Fibroblast of pulmonary artery (primary cell): ENCODE measurements at regions not wholly inside any gene's neighbourhood (a gene's known extent, or its start where the extent isn't known, plus 50 kb on each side); places are given as distances from the start of the nearest gene placed in this dataset.

Experiments used
- DNase-seq: peaks from one replicate; pipeline ENCODE4 v3.0.0-alpha.2; 2010; ENCODE audit warnings: low read depth
- H3K4me3 ChIP-seq: replicated peaks from 2 replicates; pipeline ENCODE4 v1.5.1; 2011; ENCODE audit warnings: low read depth, mild to moderate bottlenecking, control low read depth, low read length, moderate library complexity
- CTCF ChIP-seq: IDR thresholded peaks from 2 replicates; pipeline ENCODE4 v1.5.1; 2011; ENCODE audit warnings: mild to moderate bottlenecking, control low read depth, low read length, inconsistent platforms; ENCODE audit errors: missing control alignments

GRCh38 chr11:71106671-71107070 lies 145.7 kb downstream of the SHANK2 start:
- no peak for TF ChIP-seq CTCF
- H3K4me3 ChIP-seq = no peak overlapping the region
- DNase-seq = no peak

GRCh38 chr11:71103266-71103665 lies 149.1 kb downstream of the SHANK2 start:
- H3K4me3 ChIP-seq = no peak overlapping the region
- no peak for TF ChIP-seq CTCF
- peak; percentile 5 for DNase-seq

- no peak for TF ChIP-seq CTCF
- no peak for DNase-seq
- H3K4me3 ChIP-seq = no peak overlapping the region
These were observed 150.0 kb downstream of the SHANK2 start for GRCh38 chr11:71102251-71102995.

GRCh38 chr11:71101606-71102005 lies 150.8 kb downstream of the SHANK2 start:
- no peak for TF ChIP-seq CTCF
- no peak for DNase-seq
- no peak overlapping the region for H3K4me3 ChIP-seq

- DNase-seq = no peak
- no peak overlapping the region for H3K4me3 ChIP-seq
- TF ChIP-seq CTCF = no peak
These were observed 151.3 kb downstream of the SHANK2 start for GRCh38 chr11:71101046-71101445.

- no peak for DNase-seq
- H3K4me3 ChIP-seq = no peak overlapping the region
- TF ChIP-seq CTCF = no peak
These were observed 153.6 kb downstream of the SHANK2 start for GRCh38 chr11:71098776-71099175.

GRCh38 chr11:71097506-71098240 lies 154.7 kb downstream of the SHANK2 start:
- no peak for DNase-seq
- no peak overlapping the region for H3K4me3 ChIP-seq
- TF ChIP-seq CTCF = no peak
